Skeletal muscle tissue (tissue), 3 donors: ENCODE measurements at regions not wholly inside any gene's neighbourhood (a gene's known extent, or its start where the extent isn't known, plus 50 kb on each side); places are given as distances from the start of the nearest gene placed in this dataset.

Experiments used
- H3K27ac ChIP-seq: one replicate; pipeline ENCODE4 v1.7.0; 2013; ENCODE audit warnings: mild to moderate bottlenecking, low read depth, low read length, inconsistent platforms
- H3K27me3 ChIP-seq, 3 donors: one replicate each; pipeline ENCODE4 v1.7.0; 2013; ENCODE audit warnings: low read length in 3 of 3; ENCODE audit not compliant: control insufficient read depth in 3 of 3, insufficient read depth in 3 of 3
- H3K36me3 ChIP-seq, 3 donors: one replicate each; pipeline ENCODE4 v1.7.0; 2013; ENCODE audit warnings: low read length in 3 of 3; ENCODE audit not compliant: control insufficient read depth in 3 of 3, insufficient read depth in 3 of 3
- H3K4me1 ChIP-seq, 3 donors: one replicate each; pipeline ENCODE4 v1.7.0; 2013; ENCODE audit warnings: low read length in 3 of 3, mild to moderate bottlenecking in 3 of 3; ENCODE audit not compliant: control insufficient read depth in 3 of 3, insufficient read depth in 3 of 3
- H3K4me3 ChIP-seq, 3 donors: one replicate each; pipeline ENCODE4 v1.7.0; 2013; ENCODE audit warnings: low read length in 3 of 3
- H3K9ac ChIP-seq, 3 donors: one replicate each; pipeline ENCODE4 v1.7.0; 2013; ENCODE audit warnings: low read length in 3 of 3, mild to moderate bottlenecking in 3 of 3, moderate library complexity in 2 of 3, low read depth in 1 of 3
- H3K9me3 ChIP-seq, 3 donors: one replicate each; pipeline ENCODE4 v1.7.0; 2013; ENCODE audit warnings: low read length in 3 of 3; ENCODE audit not compliant: control insufficient read depth in 3 of 3
- donor health status: Osteomylitis.

DNA sequence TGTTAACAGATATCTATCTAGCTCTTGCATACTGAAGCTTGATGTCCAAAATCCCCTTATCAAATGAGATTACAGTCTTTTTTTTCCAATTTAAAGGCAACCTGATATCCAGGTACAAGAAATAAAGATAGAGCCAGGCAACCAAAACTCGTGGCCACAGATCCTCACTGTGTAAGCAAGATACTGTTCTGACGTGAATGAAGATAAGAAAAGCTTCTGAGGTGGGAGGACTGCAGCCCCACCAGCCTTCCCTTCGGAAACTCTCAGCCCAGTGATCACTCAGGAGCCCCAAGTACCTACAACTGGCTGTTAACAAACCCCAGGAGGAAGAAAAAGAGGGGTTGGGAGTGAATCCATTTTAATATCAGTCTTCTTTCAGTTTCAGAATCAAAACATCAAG is 191.6 kb downstream of the EFNB2 start:
- peaks cover 0 to 5% (median 1%) of the 10 kb centered on the region in 3 donors for H3K27me3 ChIP-seq
- peaks cover 0 to under 1% (median 0%) of the 10 kb centered on the region in 3 donors for H3K4me1 ChIP-seq
- no peak overlapping the region for H3K9ac ChIP-seq
- no peaks in the 10 kb centered on the region for H3K9me3 ChIP-seq
- H3K4me3 ChIP-seq = no peak overlapping the region
- H3K36me3 ChIP-seq = no peaks in the 10 kb centered on the region
- no peak overlapping the region for H3K27ac ChIP-seq

DNA sequence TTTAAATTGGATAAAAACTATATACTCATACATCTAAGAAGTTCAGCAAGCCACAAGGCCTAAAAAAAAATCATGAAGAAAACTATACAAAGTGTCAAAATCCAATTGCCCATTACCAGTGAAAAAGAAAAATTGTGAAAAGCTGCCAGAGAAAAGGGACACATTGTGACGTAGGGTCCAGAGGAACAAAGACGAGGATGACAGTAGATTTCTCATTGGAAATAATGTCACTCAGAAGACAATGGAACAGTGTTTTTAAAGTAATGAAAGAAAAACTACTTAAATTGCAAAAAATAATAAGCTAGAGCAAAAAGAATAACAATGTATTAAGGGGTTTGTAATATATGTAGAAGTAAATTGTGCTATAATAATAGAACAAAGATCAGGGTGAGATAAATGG is 195.2 kb downstream of the EFNB2 start:
- Histone ChIP-seq H3K9me3 (no peaks in the 10 kb centered on the region), H3K36me3 (no peaks in the 10 kb centered on the region), H3K4me1 (no peaks in the 10 kb centered on the region), H3K4me3 (no peak overlapping the region), H3K9ac (no peak overlapping the region), H3K27ac (no peak overlapping the region), H3K27me3 (no peaks in the 10 kb centered on the region)

DNA sequence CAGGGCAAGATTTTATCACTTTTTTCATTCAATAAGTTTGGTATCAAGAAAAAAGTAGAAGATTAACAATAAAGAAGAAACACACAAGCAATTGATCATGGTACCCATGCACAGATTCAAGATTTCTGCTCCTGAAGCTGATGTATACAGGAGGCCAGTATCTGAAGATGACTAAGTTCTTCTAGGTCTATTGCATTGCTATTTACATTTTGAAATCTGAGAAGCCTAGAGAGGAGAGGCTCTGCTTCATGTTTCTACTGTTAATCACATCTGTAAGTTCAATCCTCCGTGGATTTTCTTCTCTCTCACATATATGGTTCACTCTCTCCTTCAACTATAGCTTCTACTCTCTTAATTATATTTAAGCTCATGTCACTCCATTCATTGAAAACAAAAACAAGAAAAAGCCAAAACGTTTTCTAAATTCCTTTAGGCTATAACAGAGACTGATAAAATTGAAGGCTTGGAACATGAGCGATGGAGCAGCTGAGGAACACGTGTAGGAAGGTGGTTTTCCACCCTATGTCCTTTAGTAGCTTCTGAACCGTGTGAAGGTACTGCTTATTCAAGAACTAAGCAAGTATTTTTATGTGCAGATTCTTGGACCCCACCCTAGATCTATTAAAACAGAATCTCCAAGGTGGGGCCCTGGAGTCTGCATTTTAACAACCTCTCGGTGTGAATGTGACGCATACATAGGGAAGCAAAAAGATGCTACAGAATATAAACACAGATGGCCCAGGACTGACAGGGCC is 198.2 kb downstream of the EFNB2 start:
- H3K27me3 ChIP-seq = no peaks in the 10 kb centered on the region
- H3K4me3 ChIP-seq = no peak overlapping the region
- no peaks in the 10 kb centered on the region for H3K36me3 ChIP-seq
- H3K9ac ChIP-seq = no peak overlapping the region
- H3K4me1 ChIP-seq = no peaks in the 10 kb centered on the region
- no peak overlapping the region for H3K27ac ChIP-seq
- H3K9me3 ChIP-seq = no peaks in the 10 kb centered on the region

DNA sequence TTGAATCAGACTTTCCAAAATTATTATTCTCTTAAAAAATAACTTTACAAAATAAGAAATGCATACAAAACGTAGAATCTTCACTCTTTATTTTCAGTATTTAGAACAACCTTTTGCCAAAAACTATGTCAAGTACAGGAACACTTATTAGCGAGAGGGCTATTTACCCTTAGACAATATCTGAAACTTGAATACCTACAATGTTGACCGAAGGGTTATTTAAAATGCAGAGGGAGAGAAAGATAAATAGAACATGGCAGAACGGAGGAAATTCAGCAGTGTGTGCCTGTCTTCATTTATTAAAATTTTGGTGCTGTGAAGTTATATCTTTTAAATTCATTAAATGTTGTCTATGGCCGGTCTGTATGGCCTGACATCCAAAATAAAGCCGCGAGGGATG is 198.8 kb downstream of the EFNB2 start:
- Histone ChIP-seq H3K36me3 (no peaks in the 10 kb centered on the region), H3K9me3 (no peaks in the 10 kb centered on the region), H3K27ac (no peak overlapping the region), H3K4me1 (no peaks in the 10 kb centered on the region), H3K27me3 (no peaks in the 10 kb centered on the region), H3K9ac (no peak overlapping the region), H3K4me3 (no peak overlapping the region)

DNA sequence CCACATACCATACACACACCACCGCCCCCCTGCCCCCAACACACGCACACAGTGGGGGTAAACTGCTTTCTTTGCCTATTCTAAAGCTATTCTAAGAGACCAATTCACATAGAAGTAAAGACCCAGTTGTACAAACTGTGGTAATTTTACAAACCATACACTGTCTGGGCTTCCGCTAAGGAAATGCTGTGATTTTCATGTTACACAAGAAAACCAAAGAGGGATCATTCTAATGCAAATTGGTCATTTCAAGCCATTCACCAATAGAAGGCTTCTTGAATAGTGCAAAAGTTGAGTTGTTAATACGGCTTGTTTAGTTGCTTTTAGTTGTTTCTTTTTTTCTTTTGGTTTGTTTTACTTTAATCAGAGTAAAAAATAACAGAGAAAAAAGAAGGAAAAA is 202.8 kb downstream of the EFNB2 start:
- H3K36me3 ChIP-seq = no peaks in the 10 kb centered on the region
- H3K27me3 ChIP-seq = no peaks in the 10 kb centered on the region
- no peak overlapping the region for H3K4me3 ChIP-seq
- no peak overlapping the region for H3K9ac ChIP-seq
- H3K27ac ChIP-seq = no peak overlapping the region
- H3K9me3 ChIP-seq = no peaks in the 10 kb centered on the region
- no peaks in the 10 kb centered on the region for H3K4me1 ChIP-seq

DNA sequence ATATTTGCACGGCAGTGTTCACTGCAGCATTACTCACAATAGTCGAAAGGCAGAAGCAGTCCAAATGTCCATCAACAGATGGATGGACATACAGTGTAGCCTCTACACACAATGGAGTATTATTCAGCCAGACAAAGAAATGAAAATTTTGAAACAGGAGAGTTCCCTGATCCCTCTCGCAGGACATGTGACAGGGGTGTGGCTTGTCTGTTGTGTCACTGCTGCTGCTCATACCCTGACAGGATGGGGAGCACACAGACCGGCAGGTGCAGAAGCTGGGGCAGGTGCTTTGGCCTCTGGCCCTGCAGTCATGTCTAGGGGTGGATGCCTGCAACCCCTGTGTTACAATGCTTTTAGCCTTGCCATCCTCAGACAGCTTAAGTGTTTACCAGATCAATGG is 204.3 kb downstream of the EFNB2 start:
- H3K9ac ChIP-seq = no peak overlapping the region
- no peak overlapping the region for H3K4me3 ChIP-seq
- H3K9me3 ChIP-seq = no peaks in the 10 kb centered on the region
- no peak overlapping the region for H3K27ac ChIP-seq
- no peaks in the 10 kb centered on the region for H3K4me1 ChIP-seq
- H3K36me3 ChIP-seq = no peaks in the 10 kb centered on the region
- no peaks in the 10 kb centered on the region for H3K27me3 ChIP-seq

DNA sequence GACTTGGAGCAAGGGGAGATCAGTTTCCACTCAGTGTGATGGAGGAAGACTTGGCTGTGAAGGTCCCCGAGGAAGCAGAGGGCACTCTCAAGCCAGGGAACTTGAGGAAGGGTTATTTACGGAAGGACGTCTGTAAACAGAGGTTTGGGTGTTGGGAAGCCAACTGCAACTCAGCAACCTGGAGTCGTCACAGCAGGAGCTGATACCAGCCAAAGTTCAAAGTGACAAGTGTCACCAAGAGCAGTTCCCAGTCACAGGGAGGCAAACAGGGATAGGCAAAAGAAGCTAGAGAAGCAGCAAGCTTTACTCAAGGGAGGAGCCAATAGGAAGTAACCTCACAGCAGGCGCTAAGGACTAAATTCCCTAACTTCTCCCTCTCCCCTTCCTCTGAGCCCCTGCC is 205.5 kb downstream of the EFNB2 start:
- no peaks in the 10 kb centered on the region for H3K4me1 ChIP-seq
- H3K27me3 ChIP-seq = no peaks in the 10 kb centered on the region
- no peaks in the 10 kb centered on the region for H3K9me3 ChIP-seq
- no peak overlapping the region for H3K4me3 ChIP-seq
- no peak overlapping the region for H3K27ac ChIP-seq
- H3K36me3 ChIP-seq = no peaks in the 10 kb centered on the region
- no peak overlapping the region for H3K9ac ChIP-seq

DNA sequence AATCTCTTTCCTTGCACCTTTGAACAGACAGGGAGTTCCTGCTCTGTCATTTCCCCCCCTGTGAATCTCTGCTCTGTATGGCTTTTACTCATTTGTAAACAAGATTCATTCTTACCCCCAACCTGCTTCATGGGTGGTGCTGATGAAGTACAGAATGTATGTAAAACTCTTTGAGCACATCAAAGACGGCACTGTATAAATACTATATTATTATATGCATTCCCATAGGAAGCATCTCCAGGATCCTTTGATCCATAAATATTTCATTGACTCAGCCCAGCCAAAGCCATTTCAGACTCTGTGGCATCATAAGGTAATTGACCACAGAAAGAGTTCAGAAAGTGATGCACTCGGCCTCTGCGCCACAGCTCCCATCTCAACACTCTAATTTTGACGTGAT is 208.7 kb downstream of the EFNB2 start:
- Histone ChIP-seq H3K9me3 (peaks cover 0 to 2% (median 0%) of the 10 kb centered on the region in 3 donors), H3K27me3 (no peaks in the 10 kb centered on the region), H3K9ac (no peak overlapping the region), H3K4me1 (no peaks in the 10 kb centered on the region), H3K36me3 (no peaks in the 10 kb centered on the region), H3K4me3 (no peak overlapping the region), H3K27ac (no peak overlapping the region)

DNA sequence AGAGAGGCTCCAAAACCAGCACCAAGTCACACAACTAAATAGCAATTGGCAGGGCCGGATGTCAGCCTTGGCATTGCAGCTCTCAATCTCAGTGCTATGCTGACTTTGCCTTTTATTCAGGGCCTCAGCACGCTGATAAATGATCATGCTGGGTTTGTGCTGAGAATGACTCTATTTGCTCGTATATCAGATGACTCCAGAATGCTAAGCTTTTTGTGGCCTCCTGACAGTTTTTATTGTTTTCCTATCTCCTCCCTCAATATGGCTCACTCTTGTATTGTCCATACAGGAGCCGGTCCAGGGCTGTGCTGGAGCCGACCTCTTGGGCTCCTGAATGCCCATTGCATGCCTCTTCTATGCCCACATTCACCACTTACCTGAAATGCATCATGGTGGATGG is 211.0 kb downstream of the EFNB2 start:
- H3K9ac ChIP-seq = no peak overlapping the region
- H3K27me3 ChIP-seq = no peaks in the 10 kb centered on the region
- H3K4me3 ChIP-seq = no peak overlapping the region
- peaks cover 0 to 2% (median 0%) of the 10 kb centered on the region in 3 donors for H3K9me3 ChIP-seq
- no peak overlapping the region for H3K27ac ChIP-seq
- no peaks in the 10 kb centered on the region for H3K4me1 ChIP-seq
- H3K36me3 ChIP-seq = no peaks in the 10 kb centered on the region

DNA sequence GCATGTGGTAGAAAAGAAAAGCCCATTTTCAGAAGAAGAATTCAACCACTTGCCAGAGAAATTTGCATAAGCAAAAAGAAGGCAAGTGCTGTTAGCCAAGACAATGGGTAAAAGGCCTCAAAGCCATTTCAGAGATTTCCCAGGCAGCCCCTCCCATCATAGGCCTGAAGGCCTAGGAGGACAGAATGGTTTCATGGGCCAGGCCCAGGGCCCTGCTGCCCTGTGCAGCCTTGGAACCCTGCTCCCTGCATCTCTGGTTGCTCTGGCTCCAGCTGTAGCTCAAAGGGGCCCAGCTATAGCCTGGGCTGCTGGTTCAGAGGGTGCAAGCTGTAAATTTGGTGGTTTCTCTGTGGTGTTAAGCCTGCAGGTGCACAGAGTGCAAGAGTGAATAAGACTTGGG is 212.8 kb downstream of the EFNB2 start:
- H3K27ac ChIP-seq = no peak overlapping the region
- H3K4me3 ChIP-seq = no peak overlapping the region
- H3K36me3 ChIP-seq = no peaks in the 10 kb centered on the region
- no peaks in the 10 kb centered on the region for H3K27me3 ChIP-seq
- H3K4me1 ChIP-seq = no peaks in the 10 kb centered on the region
- H3K9me3 ChIP-seq = peaks cover 0 to 2% (median 0%) of the 10 kb centered on the region in 3 donors
- no peak overlapping the region for H3K9ac ChIP-seq
